ENCODE measurements at regions not wholly inside any gene's neighbourhood (a gene's known extent, or its start where the extent isn't known, plus 50 kb on each side); places are given as distances from the start of the nearest gene placed in this dataset.

DNA sequence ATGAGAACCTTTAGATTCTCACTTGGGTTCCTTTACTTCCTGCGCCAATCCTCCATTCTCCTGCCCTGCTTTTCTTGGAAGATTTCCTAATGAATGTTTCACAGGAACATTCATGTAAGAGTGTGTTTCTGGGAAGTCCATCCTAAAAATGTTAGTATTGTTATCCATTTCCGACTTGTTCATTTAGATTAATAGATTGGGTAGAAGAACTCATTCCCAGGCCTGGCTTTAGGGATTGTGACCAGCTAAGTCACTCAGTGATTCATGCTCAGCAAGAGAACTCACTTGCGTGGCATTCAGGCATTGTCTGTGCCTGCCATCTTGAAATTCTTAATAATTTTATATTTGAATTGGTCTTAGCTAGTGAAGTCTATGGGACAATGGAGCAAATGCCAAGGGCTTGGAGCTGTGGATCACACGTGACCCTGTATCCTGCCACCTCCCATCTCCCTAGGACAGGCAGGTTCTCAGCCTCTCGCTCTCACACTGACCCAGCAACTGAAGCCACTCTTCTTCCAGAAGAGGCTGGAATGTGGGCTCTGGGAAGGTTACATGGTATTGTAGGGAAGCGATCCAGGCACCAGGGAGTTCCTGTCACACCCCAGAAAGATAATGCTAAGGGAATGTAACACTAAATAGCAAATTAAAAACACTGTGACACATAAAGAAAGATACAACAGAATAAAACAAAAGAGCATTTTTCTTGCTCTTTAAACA is 562.1 kb downstream of the TMA16 start:
- TF ChIP-seq CTCF (IDR thresholded peaks at IDR 0.05) (no peak), POLR2A (IDR thresholded peaks at IDR 0.05) (no peak)
